ENCODE measurements at regions not wholly inside any gene's neighbourhood (a gene's known extent, or its start where the extent isn't known, plus 50 kb on each side); places are given as distances from the start of the nearest gene placed in this dataset.

GRCh38 chr2:129642526-129643043 is 336.9 kb upstream of the RAB6C start:
- no peaks in the 10 kb centered on the region for H3K9me3 ChIP-seq (ENCODE audit: control insufficient read depth, low read length)
- no peak for DNase-seq
- H3K4me1 ChIP-seq (ENCODE audit: control insufficient read depth, insufficient read depth, low read length, poor library complexity, severe bottlenecking) = no peaks in the 10 kb centered on the region
- H3K4me3 ChIP-seq (ENCODE audit: insufficient read depth, low read depth, low read length, poor library complexity, severe bottlenecking) = no peak overlapping the region
- H3K27me3 ChIP-seq (replicated peaks; ENCODE audit: control insufficient read depth, insufficient read depth, low read length, poor library complexity, severe bottlenecking) = no peaks in the 10 kb centered on the region
- no peaks in the 10 kb centered on the region for H3K36me3 ChIP-seq (ENCODE audit: control insufficient read depth, insufficient read depth, low read length)
- no peak overlapping the region for H3K27ac ChIP-seq (ENCODE audit: insufficient read depth, low read length, poor library complexity, severe bottlenecking)

- no peak overlapping the region for H3K4me3 ChIP-seq (ENCODE audit: insufficient read depth, low read depth, low read length, poor library complexity, severe bottlenecking)
- no peak overlapping the region for H3K27ac ChIP-seq (ENCODE audit: insufficient read depth, low read length, poor library complexity, severe bottlenecking)
Measured at GRCh38 chr2:129645335-129645734, 334.1 kb upstream of the RAB6C start.

GRCh38 chr2:129646107-129646506 is 333.4 kb upstream of the RAB6C start:
- Histone ChIP-seq H3K27me3 (replicated peaks; ENCODE audit: control insufficient read depth, insufficient read depth, low read length, poor library complexity, severe bottlenecking) (no peaks in the 10 kb centered on the region), H3K9me3 (ENCODE audit: control insufficient read depth, low read length) (no peaks in the 10 kb centered on the region), H3K4me3 (ENCODE audit: insufficient read depth, low read depth, low read length, poor library complexity, severe bottlenecking) (no peak overlapping the region), H3K27ac (ENCODE audit: insufficient read depth, low read length, poor library complexity, severe bottlenecking) (no peak overlapping the region), H3K4me1 (ENCODE audit: control insufficient read depth, insufficient read depth, low read length, poor library complexity, severe bottlenecking) (no peaks in the 10 kb centered on the region), H3K36me3 (ENCODE audit: control insufficient read depth, insufficient read depth, low read length) (no peaks in the 10 kb centered on the region)
- DNase-seq = no peak

More at GRCh38 chr2:129645335-129645734, 334.1 kb upstream of the RAB6C start:
- no peaks in the 10 kb centered on the region for H3K4me1 ChIP-seq (ENCODE audit: control insufficient read depth, insufficient read depth, low read length, poor library complexity, severe bottlenecking)
- DNase-seq = no peak
- H3K27me3 ChIP-seq (replicated peaks; ENCODE audit: control insufficient read depth, insufficient read depth, low read length, poor library complexity, severe bottlenecking) = no peaks in the 10 kb centered on the region
- H3K9me3 ChIP-seq (ENCODE audit: control insufficient read depth, low read length) = no peaks in the 10 kb centered on the region
- H3K36me3 ChIP-seq (ENCODE audit: control insufficient read depth, insufficient read depth, low read length) = no peaks in the 10 kb centered on the region

GRCh38 chr2:129653246-129653645 is 326.2 kb upstream of the RAB6C start:
- H3K9me3 ChIP-seq (ENCODE audit: control insufficient read depth, low read length) = no peaks in the 10 kb centered on the region

GRCh38 chr2:129654331-129654730 is 325.1 kb upstream of the RAB6C start:
- no peaks in the 10 kb centered on the region for H3K9me3 ChIP-seq (ENCODE audit: control insufficient read depth, low read length)
- no peaks in the 10 kb centered on the region for H3K27me3 ChIP-seq (replicated peaks; ENCODE audit: control insufficient read depth, insufficient read depth, low read length, poor library complexity, severe bottlenecking)
- DNase-seq = no peak
- no peaks in the 10 kb centered on the region for H3K36me3 ChIP-seq (ENCODE audit: control insufficient read depth, insufficient read depth, low read length)
- H3K27ac ChIP-seq (ENCODE audit: insufficient read depth, low read length, poor library complexity, severe bottlenecking) = no peak overlapping the region
- H3K4me3 ChIP-seq (ENCODE audit: insufficient read depth, low read depth, low read length, poor library complexity, severe bottlenecking) = no peak overlapping the region
- H3K4me1 ChIP-seq (ENCODE audit: control insufficient read depth, insufficient read depth, low read length, poor library complexity, severe bottlenecking) = no peaks in the 10 kb centered on the region

More at GRCh38 chr2:129653246-129653645, 326.2 kb upstream of the RAB6C start:
- DNase-seq = no peak
- no peak overlapping the region for H3K4me3 ChIP-seq (ENCODE audit: insufficient read depth, low read depth, low read length, poor library complexity, severe bottlenecking)
- H3K4me1 ChIP-seq (ENCODE audit: control insufficient read depth, insufficient read depth, low read length, poor library complexity, severe bottlenecking) = no peaks in the 10 kb centered on the region
- no peak overlapping the region for H3K27ac ChIP-seq (ENCODE audit: insufficient read depth, low read length, poor library complexity, severe bottlenecking)
- no peaks in the 10 kb centered on the region for H3K36me3 ChIP-seq (ENCODE audit: control insufficient read depth, insufficient read depth, low read length)
- no peaks in the 10 kb centered on the region for H3K27me3 ChIP-seq (replicated peaks; ENCODE audit: control insufficient read depth, insufficient read depth, low read length, poor library complexity, severe bottlenecking)

- Histone ChIP-seq H3K27me3 (replicated peaks; ENCODE audit: control insufficient read depth, insufficient read depth, low read length, poor library complexity, severe bottlenecking) (no peaks in the 10 kb centered on the region), H3K27ac (ENCODE audit: insufficient read depth, low read length, poor library complexity, severe bottlenecking) (no peak overlapping the region), H3K36me3 (ENCODE audit: control insufficient read depth, insufficient read depth, low read length) (no peaks in the 10 kb centered on the region), H3K4me1 (ENCODE audit: control insufficient read depth, insufficient read depth, low read length, poor library complexity, severe bottlenecking) (no peaks in the 10 kb centered on the region), H3K4me3 (ENCODE audit: insufficient read depth, low read depth, low read length, poor library complexity, severe bottlenecking) (no peak overlapping the region), H3K9me3 (ENCODE audit: control insufficient read depth, low read length) (no peaks in the 10 kb centered on the region)
- DNase-seq = no peak
Measured at GRCh38 chr2:129656081-129656598, 323.3 kb upstream of the RAB6C start.

GRCh38 chr2:129658430-129658829 is 321.0 kb upstream of the RAB6C start:
- Histone ChIP-seq H3K4me1 (ENCODE audit: control insufficient read depth, insufficient read depth, low read length, poor library complexity, severe bottlenecking) (no peaks in the 10 kb centered on the region), H3K9me3 (ENCODE audit: control insufficient read depth, low read length) (no peaks in the 10 kb centered on the region), H3K27me3 (replicated peaks; ENCODE audit: control insufficient read depth, insufficient read depth, low read length, poor library complexity, severe bottlenecking) (no peaks in the 10 kb centered on the region), H3K4me3 (ENCODE audit: insufficient read depth, low read depth, low read length, poor library complexity, severe bottlenecking) (no peak overlapping the region), H3K36me3 (ENCODE audit: control insufficient read depth, insufficient read depth, low read length) (no peaks in the 10 kb centered on the region), H3K27ac (ENCODE audit: insufficient read depth, low read length, poor library complexity, severe bottlenecking) (no peak overlapping the region)
- no peak for DNase-seq

GRCh38 chr2:129661935-129662334 is 317.5 kb upstream of the RAB6C start:
- Histone ChIP-seq H3K36me3 (ENCODE audit: control insufficient read depth, insufficient read depth, low read length) (no peaks in the 10 kb centered on the region), H3K9me3 (ENCODE audit: control insufficient read depth, low read length) (no peaks in the 10 kb centered on the region), H3K27ac (ENCODE audit: insufficient read depth, low read length, poor library complexity, severe bottlenecking) (no peak overlapping the region), H3K27me3 (replicated peaks; ENCODE audit: control insufficient read depth, insufficient read depth, low read length, poor library complexity, severe bottlenecking) (no peaks in the 10 kb centered on the region), H3K4me3 (ENCODE audit: insufficient read depth, low read depth, low read length, poor library complexity, severe bottlenecking) (no peak overlapping the region), H3K4me1 (ENCODE audit: control insufficient read depth, insufficient read depth, low read length, poor library complexity, severe bottlenecking) (no peaks in the 10 kb centered on the region)
- DNase-seq = no peak

GRCh38 chr2:129667577-129667976 is 311.9 kb upstream of the RAB6C start:
- H3K4me3 ChIP-seq (ENCODE audit: insufficient read depth, low read depth, low read length, poor library complexity, severe bottlenecking) = no peak overlapping the region
- no peak for DNase-seq
- no peak overlapping the region for H3K27ac ChIP-seq (ENCODE audit: insufficient read depth, low read length, poor library complexity, severe bottlenecking)
- H3K9me3 ChIP-seq (ENCODE audit: control insufficient read depth, low read length) = no peaks in the 10 kb centered on the region
- H3K36me3 ChIP-seq (ENCODE audit: control insufficient read depth, insufficient read depth, low read length) = no peaks in the 10 kb centered on the region
- no peaks in the 10 kb centered on the region for H3K27me3 ChIP-seq (replicated peaks; ENCODE audit: control insufficient read depth, insufficient read depth, low read length, poor library complexity, severe bottlenecking)
- no peaks in the 10 kb centered on the region for H3K4me1 ChIP-seq (ENCODE audit: control insufficient read depth, insufficient read depth, low read length, poor library complexity, severe bottlenecking)

GRCh38 chr2:129672521-129672920 is 306.9 kb upstream of the RAB6C start:
- H3K9me3 ChIP-seq (ENCODE audit: control insufficient read depth, low read length) = no peaks in the 10 kb centered on the region
- no peak overlapping the region for H3K4me3 ChIP-seq (ENCODE audit: insufficient read depth, low read depth, low read length, poor library complexity, severe bottlenecking)
- H3K27ac ChIP-seq (ENCODE audit: insufficient read depth, low read length, poor library complexity, severe bottlenecking) = no peak overlapping the region
- H3K27me3 ChIP-seq (replicated peaks; ENCODE audit: control insufficient read depth, insufficient read depth, low read length, poor library complexity, severe bottlenecking) = no peaks in the 10 kb centered on the region
- H3K36me3 ChIP-seq (ENCODE audit: control insufficient read depth, insufficient read depth, low read length) = no peaks in the 10 kb centered on the region
- no peak for DNase-seq
- H3K4me1 ChIP-seq (ENCODE audit: control insufficient read depth, insufficient read depth, low read length, poor library complexity, severe bottlenecking) = no peaks in the 10 kb centered on the region
